ENCODE measurements at regions not wholly inside any gene's neighbourhood (a gene's known extent, or its start where the extent isn't known, plus 50 kb on each side); places are given as distances from the start of the nearest gene placed in this dataset.

DNA sequence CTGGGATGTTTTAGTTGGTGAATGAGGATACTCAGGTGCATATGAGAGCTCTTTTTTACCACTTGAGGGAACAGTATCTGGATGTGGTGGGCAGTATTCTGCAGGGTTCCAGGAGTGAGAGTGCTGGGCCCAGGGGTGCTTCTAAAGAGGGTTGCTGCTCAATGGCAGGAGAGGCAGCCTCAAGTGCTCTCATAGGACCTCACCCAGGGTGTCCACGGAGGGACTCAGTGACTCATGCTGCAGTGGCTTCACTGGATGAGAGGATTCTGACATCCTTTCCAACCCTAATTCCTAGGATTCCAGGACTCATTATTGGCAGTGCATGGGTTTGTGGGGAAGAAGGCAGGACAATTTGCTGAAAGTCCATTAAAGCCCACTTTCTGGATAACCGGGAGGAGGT lies 176.6 kb upstream of the FERMT1 start:
- H2BK15ac ChIP-seq (ENCODE audit: low read length) = no peak overlapping the region
- no peak for DNase-seq (ENCODE audit: low spot score)
- no peaks in the 10 kb centered on the region for H3K79me1 ChIP-seq (ENCODE audit: low read depth, low read length)
- H2BK12ac ChIP-seq (ENCODE audit: low read length) = no peak overlapping the region
- H3K36me3 ChIP-seq (replicated peaks in 1 of 2; ENCODE audit: control insufficient read depth in 2 of 2, insufficient read depth in 2 of 2, low read length in 2 of 2) = no peaks in the 10 kb centered on the region
- H3K4me3 ChIP-seq (ENCODE audit: low read length in 2 of 2) = no peak overlapping the region
- no peaks in the 10 kb centered on the region for H3K27me3 ChIP-seq (ENCODE audit: control insufficient read depth in 3 of 3, insufficient read depth in 3 of 3, low read depth in 1 of 3, low read length in 3 of 3)
- no peak overlapping the region for H3K27ac ChIP-seq (replicated peaks; ENCODE audit: low read length)
- no CpG with 5 or more reads among the region's 2 CpGs for WGBS, 2 donors (ENCODE audit: extremely low coverage in 2 of 2, insufficient read length in 2 of 2, insufficient replicate concordance in 1 of 2)
- H2AFZ ChIP-seq (ENCODE audit: low read length) = no peak overlapping the region
- no peak overlapping the region for H3K14ac ChIP-seq (ENCODE audit: low read length)
- no peak overlapping the region for H2BK120ac ChIP-seq (ENCODE audit: low read depth, low read length)
- no peak overlapping the region for H4K8ac ChIP-seq (ENCODE audit: low read depth, low read length)
- H3K9ac ChIP-seq (ENCODE audit: low read depth, low read length, poor library complexity) = no peak overlapping the region
- no peak overlapping the region for H3K4ac ChIP-seq (ENCODE audit: low read length)
- H3K4me2 ChIP-seq (ENCODE audit: insufficient read depth, low read length, poor library complexity, severe bottlenecking) = no peak overlapping the region
- no peak overlapping the region for H2AK5ac ChIP-seq (ENCODE audit: low read depth, low read length)
- H2BK5ac ChIP-seq (ENCODE audit: low read length) = no peak overlapping the region
- no peaks in the 10 kb centered on the region for H3K9me3 ChIP-seq (replicated peaks in 1 of 2; ENCODE audit: control insufficient read depth in 2 of 2, insufficient read depth in 1 of 2, low read depth in 1 of 2, low read length in 2 of 2)
- no peak overlapping the region for H4K91ac ChIP-seq (ENCODE audit: low read depth, low read length, poor library complexity)
- no peak overlapping the region for H3K18ac ChIP-seq (ENCODE audit: low read length)
- H3K4me1 ChIP-seq (ENCODE audit: control insufficient read depth in 2 of 2, insufficient read depth in 1 of 2, low read depth in 1 of 2, low read length in 2 of 2) = no peaks in the 10 kb centered on the region
- H3K23ac ChIP-seq (ENCODE audit: low read depth, low read length, poor library complexity) = no peak overlapping the region

DNA sequence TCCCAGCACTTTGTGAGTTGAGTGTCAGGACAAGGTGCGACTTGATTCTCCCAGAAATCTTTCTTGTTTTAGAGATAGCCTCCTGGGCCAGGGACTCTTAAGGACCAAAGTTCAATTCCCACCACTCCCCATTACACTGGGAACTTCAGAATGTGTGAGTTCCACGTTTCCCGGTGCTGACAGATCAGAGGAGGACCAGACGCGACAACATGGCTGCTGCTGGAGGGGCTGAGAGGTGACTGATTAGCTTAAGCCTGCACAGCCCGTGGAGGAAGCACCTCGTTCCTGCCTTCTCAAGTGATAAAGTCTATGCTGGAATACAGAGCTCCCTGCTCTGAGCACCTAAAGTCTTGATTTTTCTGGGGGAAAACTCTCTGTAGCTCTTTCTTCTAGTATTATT lies 175.2 kb upstream of the FERMT1 start:
- WGBS, 2 donors (ENCODE audit: extremely low coverage in 2 of 2, insufficient read length in 2 of 2, insufficient replicate concordance in 1 of 2) = no CpG with 5 or more reads among the region's 7 CpGs
- Histone ChIP-seq H2BK15ac (ENCODE audit: low read length) (no peak overlapping the region), H4K8ac (ENCODE audit: low read depth, low read length) (no peak overlapping the region), H2BK5ac (ENCODE audit: low read length) (no peak overlapping the region), H3K9ac (ENCODE audit: low read depth, low read length, poor library complexity) (no peak overlapping the region), H2BK120ac (ENCODE audit: low read depth, low read length) (no peak overlapping the region), H2BK12ac (ENCODE audit: low read length) (no peak overlapping the region), H3K27ac (replicated peaks; ENCODE audit: low read length) (no peak overlapping the region), H3K36me3 (replicated peaks in 1 of 2; ENCODE audit: control insufficient read depth in 2 of 2, insufficient read depth in 2 of 2, low read length in 2 of 2) (no peaks in the 10 kb centered on the region), H4K91ac (ENCODE audit: low read depth, low read length, poor library complexity) (no peak overlapping the region), H3K14ac (ENCODE audit: low read length) (no peak overlapping the region), H3K79me1 (ENCODE audit: low read depth, low read length) (no peaks in the 10 kb centered on the region), H3K4me3 (ENCODE audit: low read length in 2 of 2) (no peak overlapping the region), H3K18ac (ENCODE audit: low read length) (no peak overlapping the region), H3K4me2 (ENCODE audit: insufficient read depth, low read length, poor library complexity, severe bottlenecking) (no peak overlapping the region), H3K4ac (ENCODE audit: low read length) (no peak overlapping the region), H3K27me3 (ENCODE audit: control insufficient read depth in 3 of 3, insufficient read depth in 3 of 3, low read depth in 1 of 3, low read length in 3 of 3) (no peaks in the 10 kb centered on the region), H3K9me3 (replicated peaks in 1 of 2; ENCODE audit: control insufficient read depth in 2 of 2, insufficient read depth in 1 of 2, low read depth in 1 of 2, low read length in 2 of 2) (no peaks in the 10 kb centered on the region), H3K23ac (ENCODE audit: low read depth, low read length, poor library complexity) (no peak overlapping the region), H3K4me1 (ENCODE audit: control insufficient read depth in 2 of 2, insufficient read depth in 1 of 2, low read depth in 1 of 2, low read length in 2 of 2) (no peaks in the 10 kb centered on the region), H2AFZ (ENCODE audit: low read length) (no peak overlapping the region), H2AK5ac (ENCODE audit: low read depth, low read length) (no peak overlapping the region)
- no peak for DNase-seq (ENCODE audit: low spot score)

DNA sequence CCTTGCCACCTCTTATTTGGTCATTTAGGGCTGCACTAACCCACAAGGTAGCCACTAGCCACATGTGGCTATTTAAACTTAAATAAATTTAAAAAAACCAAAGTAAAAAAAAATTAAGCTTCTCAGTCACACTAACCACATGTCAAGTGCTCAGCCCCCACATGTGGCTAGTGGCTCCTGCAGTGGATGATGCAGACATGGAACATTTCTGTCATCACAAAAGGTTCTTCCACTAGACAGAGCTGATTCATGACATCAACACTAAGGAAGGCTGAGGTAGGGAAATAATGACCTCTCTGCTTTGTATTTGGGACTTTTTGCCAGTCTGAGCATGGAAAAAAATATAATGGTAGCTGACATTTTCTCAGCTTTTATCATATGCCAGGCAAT lies 173.0 kb upstream of the FERMT1 start:
- Histone ChIP-seq H2AFZ (ENCODE audit: low read length) (no peak overlapping the region), H3K27ac (replicated peaks; ENCODE audit: low read length) (no peak overlapping the region), H3K9me3 (replicated peaks in 1 of 2; ENCODE audit: control insufficient read depth in 2 of 2, insufficient read depth in 1 of 2, low read depth in 1 of 2, low read length in 2 of 2) (no peaks in the 10 kb centered on the region)

DNA sequence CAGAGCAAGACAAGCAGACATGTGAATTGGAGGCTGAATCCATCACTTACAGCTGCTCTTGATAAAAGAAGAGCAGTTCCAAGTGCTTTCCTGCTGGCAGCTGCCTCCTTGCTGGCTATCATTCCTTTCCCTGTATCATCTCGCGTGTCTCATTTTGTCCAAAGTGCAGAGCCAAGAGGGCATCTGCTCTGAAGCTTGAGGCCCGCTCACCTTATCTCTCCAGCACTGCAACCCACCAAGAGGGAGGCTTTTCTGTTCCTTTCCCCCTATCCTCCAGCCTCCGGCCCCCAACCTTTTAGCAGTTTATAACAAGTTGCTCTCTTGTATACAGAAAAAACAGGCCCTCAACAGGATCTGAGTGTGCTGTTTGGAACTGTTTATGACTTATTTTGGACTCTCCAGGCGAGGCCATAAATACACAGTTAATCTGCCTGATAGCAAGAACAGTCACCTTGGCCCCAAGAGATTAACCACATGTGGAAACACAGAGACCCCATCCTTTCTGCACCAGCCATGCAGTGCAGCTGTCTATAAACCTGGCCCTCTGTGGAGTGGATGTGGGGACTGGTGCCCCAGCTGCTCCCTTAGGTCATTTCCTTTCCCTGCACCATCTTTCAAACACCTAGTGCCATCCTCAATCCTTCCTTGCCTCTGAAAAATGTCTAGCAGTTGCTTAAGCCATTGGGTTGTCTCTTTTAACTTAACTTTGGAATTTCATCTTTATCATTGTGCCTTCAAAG lies 172.5 kb upstream of the FERMT1 start:
- Histone ChIP-seq H3K9me3 (replicated peaks in 1 of 2; ENCODE audit: control insufficient read depth in 2 of 2, insufficient read depth in 1 of 2, low read depth in 1 of 2, low read length in 2 of 2) (no peaks in the 10 kb centered on the region), H2BK15ac (ENCODE audit: low read length) (no peak overlapping the region), H4K8ac (ENCODE audit: low read depth, low read length) (no peak overlapping the region), H3K4me3 (ENCODE audit: low read length in 2 of 2) (no peak overlapping the region), H3K23ac (ENCODE audit: low read depth, low read length, poor library complexity) (no peak overlapping the region), H4K91ac (ENCODE audit: low read depth, low read length, poor library complexity) (no peak overlapping the region), H3K27ac (replicated peaks; ENCODE audit: low read length) (no peak overlapping the region), H2AK5ac (ENCODE audit: low read depth, low read length) (no peak overlapping the region), H3K27me3 (ENCODE audit: control insufficient read depth in 3 of 3, insufficient read depth in 3 of 3, low read depth in 1 of 3, low read length in 3 of 3) (no peaks in the 10 kb centered on the region), H2BK5ac (ENCODE audit: low read length) (no peak overlapping the region), H3K14ac (ENCODE audit: low read length) (no peak overlapping the region), H3K4me2 (ENCODE audit: insufficient read depth, low read length, poor library complexity, severe bottlenecking) (no peak overlapping the region), H3K18ac (ENCODE audit: low read length) (no peak overlapping the region), H3K36me3 (replicated peaks in 1 of 2; ENCODE audit: control insufficient read depth in 2 of 2, insufficient read depth in 2 of 2, low read length in 2 of 2) (no peaks in the 10 kb centered on the region), H2BK120ac (ENCODE audit: low read depth, low read length) (no peak overlapping the region), H2BK12ac (ENCODE audit: low read length) (no peak overlapping the region), H2AFZ (ENCODE audit: low read length) (no peak overlapping the region), H3K79me1 (ENCODE audit: low read depth, low read length) (no peaks in the 10 kb centered on the region), H3K4me1 (ENCODE audit: control insufficient read depth in 2 of 2, insufficient read depth in 1 of 2, low read depth in 1 of 2, low read length in 2 of 2) (no peaks in the 10 kb centered on the region), H3K4ac (ENCODE audit: low read length) (no peak overlapping the region), H3K9ac (ENCODE audit: low read depth, low read length, poor library complexity) (no peak overlapping the region)
- no CpG with 5 or more reads among the region's 5 CpGs for WGBS, 2 donors (ENCODE audit: extremely low coverage in 2 of 2, insufficient read length in 2 of 2, insufficient replicate concordance in 1 of 2)
- DNase-seq (ENCODE audit: low spot score) = no peak

More for the DNA sequence above, 173.0 kb upstream of the FERMT1 start:
- Histone ChIP-seq H3K79me1 (ENCODE audit: low read depth, low read length) (no peaks in the 10 kb centered on the region), H4K91ac (ENCODE audit: low read depth, low read length, poor library complexity) (no peak overlapping the region), H2AK5ac (ENCODE audit: low read depth, low read length) (no peak overlapping the region), H3K14ac (ENCODE audit: low read length) (no peak overlapping the region), H2BK12ac (ENCODE audit: low read length) (no peak overlapping the region), H4K8ac (ENCODE audit: low read depth, low read length) (no peak overlapping the region), H3K27me3 (ENCODE audit: control insufficient read depth in 3 of 3, insufficient read depth in 3 of 3, low read depth in 1 of 3, low read length in 3 of 3) (no peaks in the 10 kb centered on the region), H3K4me3 (ENCODE audit: low read length in 2 of 2) (no peak overlapping the region), H2BK5ac (ENCODE audit: low read length) (no peak overlapping the region), H3K4me2 (ENCODE audit: insufficient read depth, low read length, poor library complexity, severe bottlenecking) (no peak overlapping the region), H3K4ac (ENCODE audit: low read length) (no peak overlapping the region), H3K23ac (ENCODE audit: low read depth, low read length, poor library complexity) (no peak overlapping the region), H3K36me3 (replicated peaks in 1 of 2; ENCODE audit: control insufficient read depth in 2 of 2, insufficient read depth in 2 of 2, low read length in 2 of 2) (no peaks in the 10 kb centered on the region), H2BK15ac (ENCODE audit: low read length) (no peak overlapping the region), H3K18ac (ENCODE audit: low read length) (no peak overlapping the region), H3K9ac (ENCODE audit: low read depth, low read length, poor library complexity) (no peak overlapping the region), H3K4me1 (ENCODE audit: control insufficient read depth in 2 of 2, insufficient read depth in 1 of 2, low read depth in 1 of 2, low read length in 2 of 2) (no peaks in the 10 kb centered on the region), H2BK120ac (ENCODE audit: low read depth, low read length) (no peak overlapping the region)
- no peak for DNase-seq (ENCODE audit: low spot score)
